B cell (primary cell): ENCODE measurements at regions not wholly inside any gene's neighbourhood (a gene's known extent, or its start where the extent isn't known, plus 50 kb on each side); places are given as distances from the start of the nearest gene placed in this dataset.

Source experiments
- ATAC-seq: fragments of 200-7000 bp; cut with Tn5 transposase; one replicate; pipeline ENCODE4 v1.10.0; 2021; ENCODE audit warnings: low read depth, mild to moderate bottlenecking, moderate number of reproducible peaks, moderate library complexity
- CTCF ChIA-PET: fragments of 350-600 bp; sonication (Branson Sonifier 250); formaldehyde crosslinking; loops from one replicate; lab custom pipeline; 2021; ENCODE audit warnings: antibody characterized with exemption, inconsistent platforms; lab: Charles Lee
- POLR2A ChIA-PET: fragments of 350-600 bp; sonication (Branson Sonifier 250); formaldehyde crosslinking; loops from one replicate; lab custom pipeline; 2021; ENCODE audit warnings: antibody characterized with exemption; lab: Charles Lee
- DNase-seq: peaks from one replicate; pipeline ENCODE4 v3.0.0; 2013
- H2AFZ ChIP-seq: 2 replicates; pipeline ENCODE4 v1.6.1; 2012; ENCODE audit warnings: mild to moderate bottlenecking, low read depth, low read length; ENCODE audit not compliant: insufficient read depth, poor library complexity, severe bottlenecking
- H3K27ac ChIP-seq, 2 donors: 1 replicate in 1 of 2; 2 replicates in 1 of 2; pipeline ENCODE4 v1.5.1; 2012 to 2013; ENCODE audit warnings: low read length in 2 of 2, mild to moderate bottlenecking in 2 of 2, moderate library complexity in 1 of 2
- H3K27me3 ChIP-seq, 4 experiments: fragments of 200-600 bp in 1 of 4; sonication (generic) in 1 of 4; replicated peaks in 1 of 4; 1 replicate in 2 of 4; 2 replicates in 2 of 4; pipeline versions ENCODE4 v1.6.1 to v1.7.0; 2013 to 2016; ENCODE audit warnings: low read length in 3 of 4, mild to moderate bottlenecking in 2 of 4, mixed read lengths in 1 of 4, moderate library complexity in 1 of 4; ENCODE audit not compliant: insufficient read depth in 4 of 4, control insufficient read depth in 3 of 4; ENCODE audit errors: control extremely low read depth in 1 of 4
- H3K36me3 ChIP-seq, 2 experiments: replicated peaks in 1 of 2; 1 replicate in 1 of 2; 2 replicates in 1 of 2; pipeline versions ENCODE4 v1.6.1 to v1.7.1; 2013; ENCODE audit warnings: low read length in 1 of 2; ENCODE audit not compliant: insufficient read depth in 2 of 2, control insufficient read depth in 1 of 2; ENCODE audit errors: control extremely low read depth in 1 of 2, extremely low read depth in 1 of 2
- H3K4me1 ChIP-seq, 2 donors: fragments of 200-600 bp in 1 of 2; sonication (generic) in 1 of 2; 1 replicate in 1 of 2; 2 replicates in 1 of 2; pipeline versions ENCODE4 v1.5.1 to v1.6.1; 2013 to 2017; ENCODE audit warnings: low read length in 2 of 2; ENCODE audit not compliant: control insufficient read depth in 2 of 2, insufficient read depth in 2 of 2
- H3K4me2 ChIP-seq: replicated peaks from 2 replicates; pipeline ENCODE3; 2012; ENCODE audit warnings: mild to moderate bottlenecking, low read depth, low read length; ENCODE audit not compliant: poor library complexity, severe bottlenecking
- H3K4me3 ChIP-seq, 5 experiments: fragments of 200-600 bp in 1 of 5; sonication (generic) in 1 of 5; 1 replicate in 3 of 5; 2 replicates in 2 of 5; pipeline versions ENCODE4 v1.5.1 to v1.7.0; 2011 to 2016; ENCODE audit warnings: low read length in 4 of 5, mild to moderate bottlenecking in 4 of 5, low read depth in 2 of 5, control low read depth in 1 of 5, moderate library complexity in 1 of 5; ENCODE audit not compliant: insufficient read depth in 1 of 5; ENCODE audit errors: control extremely low read depth in 1 of 5, extremely low read depth in 1 of 5
- H3K79me2 ChIP-seq: fragments of 200-600 bp; sonication (generic); one replicate; pipeline ENCODE4 v1.6.0; 2016; ENCODE audit warnings: low read length; ENCODE audit not compliant: control insufficient read depth, insufficient read depth
- H3K9ac ChIP-seq: fragments of 200-600 bp; sonication (generic); 2 replicates; pipeline ENCODE4 v1.6.1; 2017; ENCODE audit warnings: mild to moderate bottlenecking, low read length, moderate library complexity
- H3K9me3 ChIP-seq, 3 donors: one replicate each; pipeline versions ENCODE4 v1.6.1 to v1.7.1; 2013; ENCODE audit warnings: low read length in 2 of 3; ENCODE audit not compliant: control insufficient read depth in 2 of 3, insufficient read depth in 1 of 3; ENCODE audit errors: control extremely low read depth in 1 of 3
- H4K20me1 ChIP-seq: 2 replicates; pipeline ENCODE4 v1.6.0; 2012; ENCODE audit warnings: mild to moderate bottlenecking, low read length; ENCODE audit not compliant: insufficient read depth, control insufficient read depth, poor library complexity, severe bottlenecking
- H3K27ac Mint-ChIP-seq: one replicate; pipeline ENCODE4 v1.8.0; 2021; ENCODE audit warnings: mixed read lengths
- H3K27me3 Mint-ChIP-seq: one replicate; pipeline ENCODE4 v1.8.0; 2021; ENCODE audit warnings: mixed read lengths
- H3K4me1 Mint-ChIP-seq: one replicate; pipeline ENCODE4 v1.8.0; 2021; ENCODE audit warnings: mixed read lengths
- H3K4me3 Mint-ChIP-seq: one replicate; pipeline ENCODE4 v1.8.0; 2021; ENCODE audit warnings: mixed read lengths
- H3K9me3 Mint-ChIP-seq: one replicate; pipeline ENCODE4 v1.8.0; 2022; ENCODE audit warnings: mixed read lengths; ENCODE audit not compliant: insufficient read depth
- EZH2 ChIP-seq: IDR thresholded peaks from 2 replicates; pipeline ENCODE4 v1.6.1; 2012; ENCODE audit warnings: borderline replicate concordance, low read depth, mild to moderate bottlenecking, moderate library complexity, low read length; ENCODE audit not compliant: insufficient read depth, poor library complexity, severe bottlenecking
- WGBS: methylation state at CpG from one replicate; pipeline ENCODE4 v1.1.5; 2013; ENCODE audit warnings: missing lambda C conversion rate; ENCODE audit not compliant: insufficient coverage; 5-methylcytosine and 5-hydroxymethylcytosine counted together
- intact Hi-C: fragments of 100-400 bp; cut with micrococcal nuclease; formaldehyde crosslinking; loops from one replicate; pipeline ENCODE4 v1.10.0; 2022
- TF ChIP-seq, protein P1 (sequence below): fragments of 200-600 bp; IDR thresholded peaks from one replicate; pipeline ENCODE4 v1.8.0; 2022; ENCODE audit warnings: antibody characterized with exemption, mild to moderate bottlenecking

DNA sequence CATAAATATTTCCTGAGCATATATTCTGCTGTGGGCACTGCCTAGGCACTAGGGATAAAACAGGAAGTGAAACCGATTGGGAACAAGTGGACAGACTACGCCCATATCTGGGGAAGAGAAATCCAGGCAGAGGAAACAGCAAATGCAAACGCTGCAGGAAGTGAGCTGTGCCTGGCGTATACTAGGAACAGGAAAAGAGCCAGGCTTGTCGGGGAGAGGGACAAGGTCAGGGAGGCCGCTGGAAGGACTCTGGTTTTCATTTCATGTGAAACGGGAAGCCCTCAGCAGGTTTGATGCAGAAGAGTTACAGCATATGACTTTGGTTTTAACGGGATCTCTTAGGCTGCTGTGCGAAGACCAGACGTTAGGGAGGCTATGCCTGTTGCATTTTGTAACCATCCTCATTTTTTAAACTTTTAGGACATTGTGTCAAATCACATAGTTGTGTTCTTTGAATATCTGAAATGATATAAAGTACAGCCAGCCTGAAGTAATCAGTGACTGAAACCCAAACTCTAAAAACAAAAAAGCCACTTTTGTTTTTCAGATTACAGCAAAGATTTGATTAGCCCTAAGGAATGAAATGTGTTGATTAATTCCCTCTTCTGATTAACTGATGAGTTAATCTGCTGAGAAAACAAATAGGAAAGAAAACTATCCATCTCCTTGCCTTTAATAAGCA is 110.2 kb upstream of the PIEZO2 start:
- peaks cover 3% of the 10 kb centered on the region for H3K9me3 Mint-ChIP-seq
- H3K4me1 ChIP-seq = no peaks in the 10 kb centered on the region
- TF ChIP-seq EZH2 = no peak
- TF ChIP-seq, protein P1, sequence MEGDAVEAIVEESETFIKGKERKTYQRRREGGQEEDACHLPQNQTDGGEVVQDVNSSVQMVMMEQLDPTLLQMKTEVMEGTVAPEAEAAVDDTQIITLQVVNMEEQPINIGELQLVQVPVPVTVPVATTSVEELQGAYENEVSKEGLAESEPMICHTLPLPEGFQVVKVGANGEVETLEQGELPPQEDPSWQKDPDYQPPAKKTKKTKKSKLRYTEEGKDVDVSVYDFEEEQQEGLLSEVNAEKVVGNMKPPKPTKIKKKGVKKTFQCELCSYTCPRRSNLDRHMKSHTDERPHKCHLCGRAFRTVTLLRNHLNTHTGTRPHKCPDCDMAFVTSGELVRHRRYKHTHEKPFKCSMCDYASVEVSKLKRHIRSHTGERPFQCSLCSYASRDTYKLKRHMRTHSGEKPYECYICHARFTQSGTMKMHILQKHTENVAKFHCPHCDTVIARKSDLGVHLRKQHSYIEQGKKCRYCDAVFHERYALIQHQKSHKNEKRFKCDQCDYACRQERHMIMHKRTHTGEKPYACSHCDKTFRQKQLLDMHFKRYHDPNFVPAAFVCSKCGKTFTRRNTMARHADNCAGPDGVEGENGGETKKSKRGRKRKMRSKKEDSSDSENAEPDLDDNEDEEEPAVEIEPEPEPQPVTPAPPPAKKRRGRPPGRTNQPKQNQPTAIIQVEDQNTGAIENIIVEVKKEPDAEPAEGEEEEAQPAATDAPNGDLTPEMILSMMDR = no peak
- no peaks in the 10 kb centered on the region for H3K36me3 ChIP-seq
- DNase-seq = no peak
- no peak overlapping the region for H3K9ac ChIP-seq
- H3K4me3 Mint-ChIP-seq = no peak overlapping the region
- no peak overlapping the region for H3K4me2 ChIP-seq
- intact Hi-C loops = no loop called here
- H3K9me3 ChIP-seq = peaks cover 0 to 8% (median 2%) of the 10 kb centered on the region in 3 donors
- ChIA-PET CTCF (no interaction called here), POLR2A (no interaction called here)
- no peaks in the 10 kb centered on the region for H3K27me3 Mint-ChIP-seq
- no peak overlapping the region for H3K27ac ChIP-seq
- 46% methylated on average over 7 of the region's 10 CpGs for whole genome bisulfite sequencing
- no peaks in the 10 kb centered on the region for H3K79me2 ChIP-seq
- H2AFZ ChIP-seq = no peak overlapping the region
- H3K4me3 ChIP-seq = no peak overlapping the region
- H3K27me3 ChIP-seq = no peaks in the 10 kb centered on the region
- H3K4me1 Mint-ChIP-seq = no peaks in the 10 kb centered on the region
- H3K27ac Mint-ChIP-seq = no peak overlapping the region
- H4K20me1 ChIP-seq = no peaks in the 10 kb centered on the region
- no peak for ATAC-seq

DNA sequence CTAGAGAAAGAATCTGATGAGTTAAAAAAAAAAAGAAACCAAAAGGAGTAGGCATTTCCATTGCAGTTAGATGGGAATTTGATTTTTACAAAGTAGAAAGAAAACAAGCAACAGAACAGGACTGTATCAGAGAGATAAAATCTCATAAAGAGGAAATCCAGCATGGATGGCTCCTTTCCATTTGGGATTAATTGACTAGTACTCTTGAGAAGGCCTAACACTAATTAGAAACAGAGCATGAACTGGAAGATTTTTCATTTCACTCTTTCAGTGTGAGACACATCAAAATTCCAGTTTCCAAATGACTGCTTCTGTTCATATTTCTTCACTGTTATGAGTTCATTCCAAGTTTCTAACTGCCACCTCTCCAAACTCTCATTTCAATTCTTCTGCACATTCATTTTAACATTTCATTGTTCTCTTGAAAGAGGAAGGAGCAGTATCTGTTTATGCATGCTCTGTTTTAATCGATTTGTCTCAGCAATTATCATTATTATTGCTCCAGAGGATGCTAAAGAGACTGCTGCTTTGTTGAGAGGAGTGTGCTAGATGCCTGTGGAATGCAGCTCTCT is 108.8 kb upstream of the PIEZO2 start:
- Histone ChIP-seq H3K4me2 (no peak overlapping the region), H3K36me3 (no peaks in the 10 kb centered on the region), H3K9me3 (no peaks in the 10 kb centered on the region), H3K4me3 (no peak overlapping the region), H3K27me3 (no peaks in the 10 kb centered on the region), H4K20me1 (no peaks in the 10 kb centered on the region), H3K9ac (no peak overlapping the region), H3K4me1 (no peaks in the 10 kb centered on the region), H3K79me2 (no peaks in the 10 kb centered on the region), H3K27ac (no peak overlapping the region), H2AFZ (no peak overlapping the region)
- ATAC-seq (no peak), DNase-seq (no peak)
- ChIA-PET CTCF (no interaction called here), POLR2A (no interaction called here)
- Mint-ChIP-seq H3K4me1 (no peaks in the 10 kb centered on the region), H3K27me3 (no peaks in the 10 kb centered on the region), H3K4me3 (no peak overlapping the region), H3K9me3 (no peaks in the 10 kb centered on the region), H3K27ac (no peak overlapping the region)
- no peak for TF ChIP-seq EZH2
- TF ChIP-seq, protein P1 = no peak
- intact Hi-C loops = no loop called here
- no CpG with 5 or more reads among the region's 1 CpG for WGBS
